Right lobe of liver (tissue), 6 donors: ENCODE measurements at regions not wholly inside any gene's neighbourhood (a gene's known extent, or its start where the extent isn't known, plus 50 kb on each side); places are given as distances from the start of the nearest gene placed in this dataset.

ENCODE experiments used
- ATAC-seq, 4 donors: fragments of 200-7000 bp; cut with Tn5 transposase; one replicate each; pipeline ENCODE4 v1.9.1; 2020; ENCODE audit warnings: mild to moderate bottlenecking in 4 of 4, moderate library complexity in 4 of 4
- DNase-seq, 3 donors: peaks; one replicate each; pipeline ENCODE4 v3.0.0-alpha.2; 2020
- H3K27ac ChIP-seq, 3 donors: fragments of 200-600 bp; one replicate each; pipeline ENCODE4 v1.8.0; 2022
- H3K27me3 ChIP-seq, 2 donors: fragments of 200-600 bp; one replicate each; pipeline ENCODE4 v1.8.0; 2022
- H3K36me3 ChIP-seq, 4 donors: fragments of 200-600 bp; sonication (generic) in 1 of 4; one replicate each; pipeline versions ENCODE4 v1.5.1 to v1.8.0; 2017 to 2022; ENCODE audit warnings: control low read depth in 1 of 4
- H3K4me1 ChIP-seq, 4 donors: fragments of 200-600 bp; sonication (generic) in 1 of 4; one replicate each; pipeline versions ENCODE4 v1.5.1 to v1.8.0; 2017 to 2022; ENCODE audit warnings: control low read depth in 1 of 4
- H3K4me3 ChIP-seq, 3 donors: fragments of 200-600 bp; one replicate each; pipeline ENCODE4 v1.8.0; 2022
- H3K9me3 ChIP-seq, 4 donors: fragments of 200-600 bp; sonication (generic) in 1 of 4; one replicate each; pipeline versions ENCODE4 v1.5.1 to v1.8.0; 2017 to 2022; ENCODE audit warnings: control low read depth in 1 of 4
- POLR2A ChIP-seq: fragments of 450-650 bp; IDR thresholded peaks from one replicate; pipeline ENCODE4 v1.6.1; 2017; ENCODE audit warnings: antibody characterized with exemption, mild to moderate bottlenecking
- WGBS: methylation state at CpG from one replicate; pipeline ENCODE4 v1.1.6; 2018; ENCODE audit warnings: low coverage, low lambda C conversion rate; ENCODE audit not compliant: insufficient coverage; ENCODE audit errors: missing lambda C conversion rate; 5-methylcytosine and 5-hydroxymethylcytosine counted together
- intact Hi-C, 2 donors: fragments of 100-400 bp; cut with DNase I; formaldehyde crosslinking; loops; one replicate each; pipeline versions ENCODE4 v1.11.2 to v1.14.1; 2022
- TF ChIP-seq, protein P1 (sequence below), 4 donors: fragments of 200-600 bp in 3 of 4; fragments of 450-650 bp in 1 of 4; IDR thresholded peaks; one replicate each; pipeline versions ENCODE4 v1.5.1 to v1.8.0; 2016 to 2022; ENCODE audit warnings: antibody characterized with exemption in 4 of 4, mild to moderate bottlenecking in 2 of 4
- donor health status: DM: no; HTN: yes; CAD: no.
- donor health status: DM: no; HTN: no; CAD: no.
- donor health status: DM: no; HTN: no; CAD: no.
- donor health status: DM: no; HTN: yes; CAD: no.
- donor health status: DM: no; HTN: yes; CAD: no.

- ATAC-seq (no peak), DNase-seq (no peak)
- Histone ChIP-seq H3K36me3 (no peaks in the 10 kb centered on the region), H3K27ac (no peak overlapping the region), H3K27me3 (no peaks in the 10 kb centered on the region), H3K4me1 (peaks cover 0 to 5% (median 0%) of the 10 kb centered on the region in 4 donors), H3K9me3 (no peaks in the 10 kb centered on the region), H3K4me3 (no peak overlapping the region)
- intact Hi-C loops = no loop called here
- 100% methylated on average over 1 of the region's 7 CpGs for WGBS
- TF ChIP-seq, protein P1, sequence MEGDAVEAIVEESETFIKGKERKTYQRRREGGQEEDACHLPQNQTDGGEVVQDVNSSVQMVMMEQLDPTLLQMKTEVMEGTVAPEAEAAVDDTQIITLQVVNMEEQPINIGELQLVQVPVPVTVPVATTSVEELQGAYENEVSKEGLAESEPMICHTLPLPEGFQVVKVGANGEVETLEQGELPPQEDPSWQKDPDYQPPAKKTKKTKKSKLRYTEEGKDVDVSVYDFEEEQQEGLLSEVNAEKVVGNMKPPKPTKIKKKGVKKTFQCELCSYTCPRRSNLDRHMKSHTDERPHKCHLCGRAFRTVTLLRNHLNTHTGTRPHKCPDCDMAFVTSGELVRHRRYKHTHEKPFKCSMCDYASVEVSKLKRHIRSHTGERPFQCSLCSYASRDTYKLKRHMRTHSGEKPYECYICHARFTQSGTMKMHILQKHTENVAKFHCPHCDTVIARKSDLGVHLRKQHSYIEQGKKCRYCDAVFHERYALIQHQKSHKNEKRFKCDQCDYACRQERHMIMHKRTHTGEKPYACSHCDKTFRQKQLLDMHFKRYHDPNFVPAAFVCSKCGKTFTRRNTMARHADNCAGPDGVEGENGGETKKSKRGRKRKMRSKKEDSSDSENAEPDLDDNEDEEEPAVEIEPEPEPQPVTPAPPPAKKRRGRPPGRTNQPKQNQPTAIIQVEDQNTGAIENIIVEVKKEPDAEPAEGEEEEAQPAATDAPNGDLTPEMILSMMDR (IDR thresholded peaks at IDR 0.05) = no peak
- TF ChIP-seq POLR2A = no peak
These were observed 291.3 kb downstream of the BCL11A start for GRCh38 chr2:60262178-60262577.

DNA sequence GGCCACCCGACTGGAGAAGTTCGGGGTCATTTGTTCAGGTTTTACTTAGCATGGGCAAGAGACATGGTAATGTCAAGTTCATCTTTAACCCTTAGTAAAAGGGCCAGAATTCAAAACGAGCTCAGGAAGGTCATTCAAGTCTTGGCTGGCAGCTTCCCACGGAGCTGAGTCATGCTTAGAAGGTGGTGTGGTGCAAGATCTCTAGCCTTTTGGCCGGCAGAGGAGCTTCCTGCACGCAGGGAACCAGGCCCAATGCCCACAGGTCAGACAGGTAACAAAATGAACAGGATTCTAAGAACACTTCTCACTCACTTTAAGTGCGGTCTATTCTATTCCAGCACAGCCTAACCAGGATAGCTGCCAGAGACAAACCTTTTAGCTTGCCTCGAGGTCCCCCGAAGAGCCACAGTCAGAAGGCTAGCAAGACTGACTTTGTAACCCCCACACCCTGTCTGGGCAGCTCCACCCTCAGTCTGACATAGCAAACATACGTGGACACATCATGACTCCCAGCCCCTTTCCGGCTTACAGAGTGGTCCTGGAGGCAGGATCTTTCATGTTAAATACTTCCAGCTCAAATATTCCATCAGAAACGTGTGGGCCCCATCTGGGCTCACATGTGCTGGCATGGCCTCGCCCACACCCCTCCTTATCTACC is 292.7 kb downstream of the BCL11A start:
- ATAC-seq (peak; percentile 44 to 97 (median 66)), DNase-seq (peak in 2 of 3 donors; percentile 48 to 77)
- Histone ChIP-seq H3K4me1 (peaks cover 0 to 5% (median 0%) of the 10 kb centered on the region in 4 donors), H3K27ac (no peak overlapping the region), H3K4me3 (no peak overlapping the region), H3K9me3 (no peaks in the 10 kb centered on the region), H3K27me3 (no peaks in the 10 kb centered on the region), H3K36me3 (no peaks in the 10 kb centered on the region)
- intact Hi-C loops = no loop called here
- no peak for TF ChIP-seq POLR2A
- WGBS = 45% methylated on average over 8 of the region's 13 CpGs

DNA sequence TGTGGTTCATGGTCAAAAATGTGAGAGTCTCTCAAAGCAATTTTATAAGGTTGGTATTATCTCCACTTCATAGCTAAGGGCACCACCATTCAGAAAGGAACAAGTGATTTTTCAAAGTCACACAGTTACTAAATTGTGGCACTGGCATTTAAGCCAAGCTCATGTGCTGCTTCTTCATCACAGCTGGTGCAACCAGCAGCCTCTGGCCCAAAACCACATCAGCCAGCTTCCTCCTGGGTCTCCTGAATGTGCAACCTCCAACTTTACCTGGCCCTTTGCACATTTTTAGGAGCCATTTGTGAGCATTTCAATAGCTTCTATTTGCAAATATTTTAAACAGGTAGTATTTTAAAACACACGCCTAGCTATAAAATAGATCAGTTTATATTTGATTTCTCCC is 293.7 kb downstream of the BCL11A start:
- 100% methylated on average over 1 of the region's 1 CpG for WGBS
- no peaks in the 10 kb centered on the region for H3K9me3 ChIP-seq
- no peaks in the 10 kb centered on the region for H3K36me3 ChIP-seq
- H3K4me3 ChIP-seq = no peak overlapping the region
- DNase-seq (no peak), ATAC-seq (no peak)
- no peak overlapping the region for H3K27ac ChIP-seq
- no peak for TF ChIP-seq POLR2A
- TF ChIP-seq, protein P1 (IDR thresholded peaks at IDR 0.05) = no peak
- H3K4me1 ChIP-seq = peaks cover 0 to 5% (median 0%) of the 10 kb centered on the region in 4 donors
- intact Hi-C loops = no loop called here
- no peaks in the 10 kb centered on the region for H3K27me3 ChIP-seq

DNA sequence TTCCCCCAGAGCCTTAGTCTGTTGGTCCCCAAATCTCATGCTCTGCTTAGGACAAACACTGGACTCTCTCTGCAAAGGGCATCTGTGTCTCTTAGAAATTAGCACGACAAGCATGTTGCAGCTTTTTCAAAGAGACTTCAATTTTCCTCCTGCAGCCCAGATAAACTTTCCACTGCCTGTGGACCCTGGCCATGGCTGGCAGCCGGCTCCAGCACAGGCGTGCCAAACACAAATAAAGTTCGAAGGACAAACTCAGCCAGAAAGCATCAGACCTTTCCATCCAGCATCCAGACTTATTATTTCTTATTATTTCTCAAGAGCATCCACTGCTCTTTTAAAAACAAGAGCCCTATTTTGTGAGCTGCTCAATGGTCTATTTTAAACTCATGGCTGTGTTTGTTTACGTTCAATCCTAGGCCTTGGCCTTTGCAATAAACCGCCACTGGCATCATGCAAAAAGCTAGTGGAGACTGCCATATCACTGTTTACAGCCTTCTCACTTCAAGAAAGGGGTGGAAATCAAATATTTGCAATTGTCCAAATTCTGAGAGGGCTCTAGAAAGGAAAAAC is 300.8 kb downstream of the BCL11A start:
- no peak for DNase-seq
- no peaks in the 10 kb centered on the region for H3K36me3 ChIP-seq
- no peak overlapping the region for H3K4me3 ChIP-seq
- H3K27ac ChIP-seq = no peak overlapping the region
- H3K9me3 ChIP-seq = no peaks in the 10 kb centered on the region
- intact Hi-C loops = no loop called here
- H3K4me1 ChIP-seq = peaks cover 0 to 6% (median 0%) of the 10 kb centered on the region in 4 donors
- WGBS = 29% methylated on average over 6 of the region's 6 CpGs
- TF ChIP-seq, protein P1 (IDR thresholded peaks at IDR 0.05) = no peak
- no peak for TF ChIP-seq POLR2A
- ATAC-seq = peak in 3 of 4 donors; percentile 44 to 76 (median 59)
- H3K27me3 ChIP-seq = no peaks in the 10 kb centered on the region

DNA sequence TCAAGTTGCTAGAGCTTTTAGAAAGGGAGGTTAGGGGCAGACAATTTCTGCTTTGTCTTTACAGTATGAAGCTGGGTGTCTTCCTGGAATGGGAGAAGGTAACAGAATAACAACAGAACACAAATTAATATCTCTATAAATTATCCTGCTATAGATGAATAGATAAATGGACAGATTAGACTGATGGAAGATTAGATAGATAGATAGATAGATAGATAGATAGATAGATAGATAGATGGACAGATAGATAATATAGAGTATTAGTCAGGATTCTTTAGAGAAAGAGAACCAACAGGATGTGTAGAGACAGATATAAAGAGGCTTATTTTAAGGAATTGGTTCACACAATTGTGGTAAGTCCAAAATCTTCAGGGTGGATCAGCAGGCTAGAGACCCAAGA is 302.2 kb downstream of the BCL11A start:
- no peaks in the 10 kb centered on the region for H3K9me3 ChIP-seq
- no peak for DNase-seq
- no peak for ATAC-seq
- no peaks in the 10 kb centered on the region for H3K27me3 ChIP-seq
- H3K36me3 ChIP-seq = no peaks in the 10 kb centered on the region
- H3K27ac ChIP-seq = no peak overlapping the region
- intact Hi-C loops = no loop called here
- no peak overlapping the region for H3K4me3 ChIP-seq
- H3K4me1 ChIP-seq = peaks cover 0 to 6% (median 0%) of the 10 kb centered on the region in 4 donors
- TF ChIP-seq, protein P1 (IDR thresholded peaks at IDR 0.05) = no peak
- no peak for TF ChIP-seq POLR2A
